ENCODE measurements at regions not wholly inside any gene's neighbourhood (a gene's known extent, or its start where the extent isn't known, plus 50 kb on each side); places are given as distances from the start of the nearest gene placed in this dataset.

DNA sequence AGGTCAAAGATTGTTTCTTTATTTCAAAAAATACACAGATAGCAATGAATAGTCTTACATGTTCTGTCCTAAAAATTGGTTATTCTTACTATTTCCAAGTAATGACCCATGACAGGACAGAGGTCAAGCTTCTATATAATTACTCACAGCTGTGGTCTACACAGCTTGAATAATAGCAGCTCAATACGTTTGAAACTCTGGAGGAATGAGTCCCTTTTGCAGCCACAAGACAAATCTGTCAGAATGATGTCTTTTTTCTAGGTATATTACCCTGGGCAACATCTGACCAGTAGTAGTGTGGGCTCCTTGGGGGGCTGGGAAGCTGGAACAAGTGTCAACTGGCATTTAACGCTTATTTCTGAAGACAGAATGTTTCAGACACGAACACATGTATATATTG lies 84.9 kb upstream of the HTR1B start:
- Histone ChIP-seq H3K36me3 (ENCODE audit: insufficient read depth, low read length, poor library complexity, severe bottlenecking) (no peaks in the 10 kb centered on the region), H3K9me3 (ENCODE audit: low read depth, low read length, poor library complexity, severe bottlenecking) (no peaks in the 10 kb centered on the region), H3K4me3 (ENCODE audit: low read depth, low read length, poor library complexity, severe bottlenecking) (no peak overlapping the region), H3K27me3 (replicated peaks; ENCODE audit: insufficient read depth, low read depth, low read length, poor library complexity) (no peaks in the 10 kb centered on the region), H3K4me1 (ENCODE audit: insufficient read depth, low read length, poor library complexity, severe bottlenecking) (no peaks in the 10 kb centered on the region), H3K27ac (ENCODE audit: low read depth, low read length, poor library complexity, severe bottlenecking) (no peak overlapping the region)
- ChIA-PET POLR2A (ENCODE audit: low non-redundant PET) (no interaction called here), CTCF (no interaction called here)
- DNase-seq (ENCODE audit: low spot score): no peak
- intact Hi-C loops (cut with micrococcal nuclease; ENCODE audit: unreplicated experiment): no loop called here
- TF ChIP-seq EZH2 (IDR thresholded peaks at IDR 0.05; ENCODE audit: borderline replicate concordance, low read depth, low read length, poor library complexity, severe bottlenecking): no peak
- TF ChIP-seq, protein P1, sequence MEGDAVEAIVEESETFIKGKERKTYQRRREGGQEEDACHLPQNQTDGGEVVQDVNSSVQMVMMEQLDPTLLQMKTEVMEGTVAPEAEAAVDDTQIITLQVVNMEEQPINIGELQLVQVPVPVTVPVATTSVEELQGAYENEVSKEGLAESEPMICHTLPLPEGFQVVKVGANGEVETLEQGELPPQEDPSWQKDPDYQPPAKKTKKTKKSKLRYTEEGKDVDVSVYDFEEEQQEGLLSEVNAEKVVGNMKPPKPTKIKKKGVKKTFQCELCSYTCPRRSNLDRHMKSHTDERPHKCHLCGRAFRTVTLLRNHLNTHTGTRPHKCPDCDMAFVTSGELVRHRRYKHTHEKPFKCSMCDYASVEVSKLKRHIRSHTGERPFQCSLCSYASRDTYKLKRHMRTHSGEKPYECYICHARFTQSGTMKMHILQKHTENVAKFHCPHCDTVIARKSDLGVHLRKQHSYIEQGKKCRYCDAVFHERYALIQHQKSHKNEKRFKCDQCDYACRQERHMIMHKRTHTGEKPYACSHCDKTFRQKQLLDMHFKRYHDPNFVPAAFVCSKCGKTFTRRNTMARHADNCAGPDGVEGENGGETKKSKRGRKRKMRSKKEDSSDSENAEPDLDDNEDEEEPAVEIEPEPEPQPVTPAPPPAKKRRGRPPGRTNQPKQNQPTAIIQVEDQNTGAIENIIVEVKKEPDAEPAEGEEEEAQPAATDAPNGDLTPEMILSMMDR (conservative IDR thresholded peaks at IDR 0.05; ENCODE audit: low read depth, low read length): no peak
- BruUV-seq (replicated peaks): no TSS peak

DNA sequence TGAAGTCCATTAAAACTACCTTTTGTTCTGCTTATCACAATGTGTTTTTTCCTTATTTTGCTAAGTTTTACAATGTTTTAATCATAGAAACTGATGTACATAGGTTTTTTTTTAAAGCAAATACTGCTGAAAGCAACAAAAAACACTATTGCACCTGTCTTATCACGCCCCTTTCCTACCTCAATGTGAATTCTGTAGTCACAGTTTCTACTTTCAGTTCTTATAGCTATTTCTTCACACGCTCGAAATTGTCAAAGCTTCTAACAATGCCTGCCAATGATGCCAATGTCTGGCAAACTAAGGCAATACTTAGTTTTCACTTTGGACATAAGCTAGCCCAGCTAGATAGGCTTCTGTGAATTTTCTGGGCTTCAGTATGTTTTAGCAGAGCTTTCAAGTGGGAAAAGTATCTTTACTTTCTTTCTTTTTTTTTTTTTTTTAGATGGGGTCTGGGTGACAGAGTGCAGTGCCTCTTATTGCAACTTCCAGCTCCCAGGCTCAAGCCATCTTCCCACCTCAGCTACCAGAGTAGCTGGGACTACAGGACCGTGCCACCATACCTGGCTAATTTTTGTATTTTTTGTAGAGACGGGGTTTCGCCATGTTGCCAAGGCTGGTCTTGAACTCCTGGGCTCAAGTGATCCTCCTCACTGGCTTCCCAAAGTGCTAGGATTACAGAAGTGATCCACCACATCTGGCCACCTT lies 85.5 kb upstream of the HTR1B start:
- no TSS peak for BruUV-seq (replicated peaks)
- Histone ChIP-seq H3K36me3 (ENCODE audit: insufficient read depth, low read length, poor library complexity, severe bottlenecking) (no peaks in the 10 kb centered on the region), H3K4me3 (ENCODE audit: low read depth, low read length, poor library complexity, severe bottlenecking) (no peak overlapping the region), H3K9me3 (ENCODE audit: low read depth, low read length, poor library complexity, severe bottlenecking) (no peaks in the 10 kb centered on the region), H3K27me3 (replicated peaks; ENCODE audit: insufficient read depth, low read depth, low read length, poor library complexity) (no peaks in the 10 kb centered on the region), H3K4me1 (ENCODE audit: insufficient read depth, low read length, poor library complexity, severe bottlenecking) (no peaks in the 10 kb centered on the region), H3K27ac (ENCODE audit: low read depth, low read length, poor library complexity, severe bottlenecking) (no peak overlapping the region)
- no peak for TF ChIP-seq EZH2 (IDR thresholded peaks at IDR 0.05; ENCODE audit: borderline replicate concordance, low read depth, low read length, poor library complexity, severe bottlenecking)
- TF ChIP-seq, protein P1 (conservative IDR thresholded peaks at IDR 0.05; ENCODE audit: low read depth, low read length): no peak
- intact Hi-C loops (cut with micrococcal nuclease; ENCODE audit: unreplicated experiment): no loop called here
- ChIA-PET POLR2A (ENCODE audit: low non-redundant PET) (no interaction called here), CTCF (no interaction called here)
- no peak for DNase-seq (ENCODE audit: low spot score)

GRCh38 chr6:77551135-77551534 lies 87.8 kb upstream of the HTR1B start:
- ChIA-PET POLR2A (ENCODE audit: low non-redundant PET) (no interaction called here), CTCF (no interaction called here)
- intact Hi-C loops (cut with micrococcal nuclease; ENCODE audit: unreplicated experiment): no loop called here

More at GRCh38 chr6:77551135-77551534, 87.8 kb upstream of the HTR1B start:
- no peak overlapping the region for H3K27ac ChIP-seq (ENCODE audit: low read depth, low read length, poor library complexity, severe bottlenecking)
- DNase-seq (ENCODE audit: low spot score): no peak
- TF ChIP-seq, protein P1 (conservative IDR thresholded peaks at IDR 0.05; ENCODE audit: low read depth, low read length): no peak
- H3K27me3 ChIP-seq (replicated peaks; ENCODE audit: insufficient read depth, low read depth, low read length, poor library complexity): no peaks in the 10 kb centered on the region
- no peaks in the 10 kb centered on the region for H3K9me3 ChIP-seq (ENCODE audit: low read depth, low read length, poor library complexity, severe bottlenecking)
- no peaks in the 10 kb centered on the region for H3K4me1 ChIP-seq (ENCODE audit: insufficient read depth, low read length, poor library complexity, severe bottlenecking)
- H3K4me3 ChIP-seq (ENCODE audit: low read depth, low read length, poor library complexity, severe bottlenecking): no peak overlapping the region
- H3K36me3 ChIP-seq (ENCODE audit: insufficient read depth, low read length, poor library complexity, severe bottlenecking): no peaks in the 10 kb centered on the region
- no TSS peak for BruUV-seq (replicated peaks)

All from A673 (cell line).